ENCODE measurements at regions not wholly inside any gene's neighbourhood (a gene's known extent, or its start where the extent isn't known, plus 50 kb on each side); places are given as distances from the start of the nearest gene placed in this dataset.
"Not testable (repeated sequence)": the region's sequence is repeated elsewhere in the genome, so short reads cannot be mapped to it uniquely, and the experiment has no call there.

- DNase-seq = no peak
These were observed 192.5 kb upstream of the STK26 start for GRCh38 chrX:131830400-131831184.

GRCh38 chrX:131831185-131831520, 191.9 kb upstream of the STK26 start:
- DNase-seq = no peak

GRCh38 chrX:131836161-131836560, 186.9 kb upstream of the STK26 start:
- no peak for DNase-seq

- no peak for DNase-seq
These were observed 185.8 kb upstream of the STK26 start for GRCh38 chrX:131837325-131837724.

DNA sequence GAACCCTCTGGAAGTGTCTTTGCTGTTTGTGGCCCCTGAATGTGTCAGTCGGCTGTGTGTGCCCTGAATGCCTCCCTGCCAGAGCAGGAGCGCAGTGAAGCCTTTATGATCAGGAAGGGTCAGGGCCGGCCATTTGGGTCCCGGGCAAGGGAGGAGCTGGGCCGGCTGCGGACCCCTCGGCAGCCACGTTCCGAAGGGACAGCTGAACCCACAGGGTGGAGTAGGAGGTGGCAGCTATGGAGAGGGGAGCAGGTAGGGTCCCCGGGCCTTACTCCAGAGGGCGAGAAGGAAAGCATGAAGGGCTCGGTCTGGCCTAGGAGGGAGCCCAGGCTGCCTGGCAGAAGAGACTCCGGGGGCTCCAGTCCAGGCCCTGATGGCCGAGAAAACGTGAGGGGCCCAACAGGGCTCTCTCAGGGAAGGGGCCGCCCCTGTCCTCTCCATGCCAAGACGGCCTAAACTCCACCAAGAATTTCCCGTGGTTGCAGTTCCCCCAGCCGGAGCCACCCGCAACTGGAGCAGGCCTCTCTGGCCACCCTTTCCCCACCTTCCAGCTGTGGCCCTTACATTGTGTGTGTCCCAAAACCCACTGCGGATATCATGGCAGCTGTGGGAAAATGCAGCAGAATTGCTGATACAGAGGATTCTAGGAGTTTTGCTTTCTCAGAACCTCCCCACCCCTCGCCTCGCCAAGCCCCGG, 182.2 kb upstream of the STK26 start:
- no peak for DNase-seq

GRCh38 chrX:131841496-131842437, 181.3 kb upstream of the STK26 start:
- no peak for DNase-seq

- DNase-seq = no peak
These were observed 179.1 kb upstream of the STK26 start for GRCh38 chrX:131843987-131844386.

- no peak for DNase-seq
These were observed 177.9 kb upstream of the STK26 start for GRCh38 chrX:131845201-131845600.

GRCh38 chrX:131845771-131846170, 177.3 kb upstream of the STK26 start:
- no peak for DNase-seq

- not testable (repeated sequence) for DNase-seq
These were observed 172.1 kb upstream of the STK26 start for GRCh38 chrX:131850964-131851363.

- DNase-seq = no peak
These were observed 169.7 kb upstream of the STK26 start for GRCh38 chrX:131853440-131853839.

DNA sequence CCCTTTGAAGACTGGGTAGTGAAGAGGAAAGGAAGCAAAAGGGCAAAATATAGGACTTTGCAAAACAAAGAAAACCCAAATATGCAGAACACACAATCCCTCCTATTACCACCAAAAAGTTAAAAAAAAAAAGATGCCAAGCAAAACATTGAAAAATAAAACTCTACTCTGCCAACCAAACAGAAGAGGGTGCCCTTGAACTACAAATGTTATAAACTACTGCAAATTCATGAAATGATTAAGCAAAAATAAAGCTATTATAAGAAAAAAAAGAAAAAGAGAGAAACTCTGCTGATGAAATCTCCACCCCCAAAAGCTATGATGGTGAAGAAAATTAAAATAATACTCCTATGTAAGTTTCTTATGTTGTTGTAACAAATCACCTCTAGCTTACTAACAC, 168.5 kb upstream of the STK26 start:
- DNase-seq = no peak

- DNase-seq = no peak
These were observed 161.9 kb upstream of the STK26 start for GRCh38 chrX:131861088-131861787.

DNA sequence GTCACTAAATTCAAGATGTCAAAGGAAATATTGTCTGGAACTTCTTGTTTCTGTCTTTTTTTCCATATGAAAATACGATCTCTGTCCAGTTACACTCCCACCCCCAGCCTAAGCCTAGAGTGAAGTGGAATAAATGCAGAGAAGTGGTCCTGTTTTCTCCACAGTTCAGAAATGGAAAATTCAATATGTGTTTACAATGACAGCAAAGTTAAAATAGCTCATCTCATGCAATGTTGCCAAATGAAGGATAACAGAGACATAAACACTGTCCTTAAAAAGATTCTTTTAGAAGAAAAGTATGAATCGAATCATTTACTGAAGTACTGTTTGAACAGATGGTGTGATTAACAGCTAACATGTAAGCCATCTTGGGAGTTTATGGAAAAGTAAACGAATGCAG, 160.8 kb upstream of the STK26 start:
- no peak for DNase-seq

GRCh38 chrX:131869182-131869581, 153.9 kb upstream of the STK26 start:
- no peak for DNase-seq

DNA sequence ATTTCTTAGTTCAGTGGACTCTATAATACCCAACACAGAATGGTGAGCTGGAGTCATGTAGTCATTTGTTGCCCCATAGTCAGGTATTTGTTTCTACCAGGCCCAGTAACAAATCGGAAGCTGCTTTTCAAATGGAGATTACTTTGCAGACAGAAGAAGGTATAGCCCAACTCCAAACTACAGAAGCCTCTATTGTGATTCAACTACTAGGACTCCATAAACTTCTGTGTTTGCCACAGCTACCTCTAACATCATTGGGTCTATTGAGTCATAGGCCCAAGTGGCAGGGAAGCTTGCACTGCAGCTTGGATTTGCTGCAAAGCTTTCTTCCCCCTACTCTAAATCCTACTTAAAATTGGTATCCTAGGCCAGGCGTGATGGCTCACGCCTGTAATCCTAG, 148.8 kb upstream of the STK26 start:
- no peak for DNase-seq

DNA sequence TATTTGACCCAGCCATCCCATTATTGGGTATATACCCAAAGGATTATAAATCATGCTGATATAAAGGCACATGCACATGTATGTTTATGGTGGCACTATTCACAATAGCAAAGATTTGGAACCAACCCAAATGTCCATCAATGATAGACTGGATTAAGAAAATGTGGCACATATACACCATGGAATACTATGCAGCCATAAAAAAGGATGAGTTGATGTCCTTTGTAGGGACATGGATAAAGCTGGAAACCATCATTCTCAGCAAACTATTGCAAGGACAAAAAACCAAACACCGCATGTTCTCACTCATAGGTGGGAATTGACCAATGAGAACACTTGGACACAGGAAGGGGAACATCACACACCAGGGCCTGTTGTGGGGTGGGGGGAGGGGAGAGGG, 147.3 kb upstream of the STK26 start:
- DNase-seq = not testable (repeated sequence)

DNA sequence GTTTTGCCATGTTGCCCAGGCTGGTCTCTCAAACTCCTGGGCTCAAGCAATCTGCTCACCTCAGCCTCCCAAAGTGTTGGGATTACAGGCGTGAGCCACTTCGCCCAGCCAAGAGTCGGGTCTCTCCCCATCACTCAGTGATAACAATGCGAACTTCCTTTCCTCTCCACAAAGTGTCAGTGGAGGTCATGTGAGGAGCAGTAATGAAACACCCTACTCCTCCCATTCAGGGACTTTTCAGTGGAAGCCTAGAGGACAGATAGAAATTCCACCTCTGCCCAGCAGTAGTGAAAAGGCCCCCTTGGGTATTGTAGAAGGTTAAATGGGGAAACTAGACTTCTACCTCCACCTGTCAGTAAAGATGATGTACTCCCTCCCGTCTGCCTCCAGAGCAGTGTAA, 141.9 kb upstream of the STK26 start:
- DNase-seq = no peak

GRCh38 chrX:131885042-131885441, 138.1 kb upstream of the STK26 start:
- not testable (repeated sequence) for DNase-seq

DNA sequence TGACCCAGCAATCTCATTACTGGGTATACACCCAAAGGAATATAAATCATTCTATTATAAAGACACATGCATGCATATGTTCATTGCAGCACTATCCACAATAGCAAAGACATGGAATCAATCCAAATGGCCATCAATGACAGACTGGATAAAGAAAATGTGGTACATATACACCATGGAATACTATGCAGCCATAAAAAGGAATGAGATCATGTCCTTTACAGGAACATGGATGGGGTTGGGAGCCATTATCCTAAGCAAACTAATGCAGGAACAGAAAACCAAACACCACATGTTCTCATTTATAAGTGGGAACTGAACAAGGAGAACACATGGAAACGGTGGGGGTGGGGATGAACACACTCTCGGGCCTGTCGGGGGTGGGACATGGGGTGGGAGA, 129.2 kb upstream of the STK26 start:
- not testable (repeated sequence) for DNase-seq

- DNase-seq = no peak
These were observed 128.1 kb upstream of the STK26 start for GRCh38 chrX:131894995-131895394.

GRCh38 chrX:131895807-131896206, 127.3 kb upstream of the STK26 start:
- no peak for DNase-seq

DNA sequence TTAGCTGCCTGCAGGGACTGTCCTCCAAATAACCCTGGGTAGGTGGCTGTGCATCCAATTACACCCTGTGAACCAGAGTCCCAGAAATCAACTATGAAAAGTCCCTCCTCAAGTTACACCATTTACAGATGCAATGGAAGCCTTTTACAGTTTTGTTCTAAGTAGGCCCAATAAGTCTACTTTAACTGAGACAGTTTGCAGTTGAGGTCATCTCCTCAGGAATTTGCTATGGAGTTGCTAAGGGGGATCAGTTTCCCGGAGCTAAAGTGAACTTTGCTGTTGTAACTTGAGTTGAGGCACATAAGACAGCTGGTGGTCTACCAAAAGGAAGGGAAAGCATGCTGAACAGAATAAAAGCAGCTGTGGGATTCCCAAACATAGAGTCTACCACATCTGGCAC, 121.6 kb upstream of the STK26 start:
- DNase-seq = no peak
